C4-2B (cell line): ENCODE measurements at regions not wholly inside any gene's neighbourhood (a gene's known extent, or its start where the extent isn't known, plus 50 kb on each side); places are given as distances from the start of the nearest gene placed in this dataset.

Experiments
- CTCF ChIP-seq: fragments of 450-650 bp; conservative IDR thresholded peaks from 2 replicates; pipeline ENCODE4 v1.5.1; 2017; ENCODE audit warnings: mild to moderate bottlenecking
- ZFX ChIP-seq: fragments of 450-650 bp; IDR thresholded peaks from 2 replicates; pipeline ENCODE4 v1.6.1; 2017

- no peak for TF ChIP-seq CTCF
- no peak for TF ChIP-seq ZFX
Measured at GRCh38 chr17:6901086-6901485, 69.6 kb upstream of the TEKT1 start.
